ENCODE measurements at regions not wholly inside any gene's neighbourhood (a gene's known extent, or its start where the extent isn't known, plus 50 kb on each side); places are given as distances from the start of the nearest gene placed in this dataset.
A peak's percentile ranks its signal among the peaks of the same experiment; 100 is the strongest.

DNA sequence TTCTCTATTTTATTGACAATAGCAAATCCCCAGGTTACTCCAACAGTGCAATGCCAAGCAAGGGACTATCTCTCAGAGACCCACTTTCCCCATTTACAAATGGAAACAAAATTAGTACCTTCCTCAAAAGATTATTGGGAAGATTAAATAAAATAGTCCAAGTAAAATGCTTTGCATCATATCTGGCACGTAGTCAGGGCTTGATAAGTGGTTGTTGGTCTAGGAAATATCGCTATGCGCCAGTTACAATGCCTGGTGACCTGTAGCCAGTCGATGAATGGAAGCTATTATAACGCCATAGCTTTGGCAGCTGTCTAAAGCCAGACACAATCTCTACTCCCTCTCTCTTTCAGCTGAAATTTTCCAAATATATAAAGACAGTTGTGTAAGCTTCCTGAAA is 220.3 kb downstream of the RAP2A start:
- H3K4me3 ChIP-seq (ENCODE audit: control insufficient read depth, low read depth, low read length), result no peak overlapping the region
- no peak for DNase-seq (ENCODE audit: low read depth)
- TF ChIP-seq, protein P1, sequence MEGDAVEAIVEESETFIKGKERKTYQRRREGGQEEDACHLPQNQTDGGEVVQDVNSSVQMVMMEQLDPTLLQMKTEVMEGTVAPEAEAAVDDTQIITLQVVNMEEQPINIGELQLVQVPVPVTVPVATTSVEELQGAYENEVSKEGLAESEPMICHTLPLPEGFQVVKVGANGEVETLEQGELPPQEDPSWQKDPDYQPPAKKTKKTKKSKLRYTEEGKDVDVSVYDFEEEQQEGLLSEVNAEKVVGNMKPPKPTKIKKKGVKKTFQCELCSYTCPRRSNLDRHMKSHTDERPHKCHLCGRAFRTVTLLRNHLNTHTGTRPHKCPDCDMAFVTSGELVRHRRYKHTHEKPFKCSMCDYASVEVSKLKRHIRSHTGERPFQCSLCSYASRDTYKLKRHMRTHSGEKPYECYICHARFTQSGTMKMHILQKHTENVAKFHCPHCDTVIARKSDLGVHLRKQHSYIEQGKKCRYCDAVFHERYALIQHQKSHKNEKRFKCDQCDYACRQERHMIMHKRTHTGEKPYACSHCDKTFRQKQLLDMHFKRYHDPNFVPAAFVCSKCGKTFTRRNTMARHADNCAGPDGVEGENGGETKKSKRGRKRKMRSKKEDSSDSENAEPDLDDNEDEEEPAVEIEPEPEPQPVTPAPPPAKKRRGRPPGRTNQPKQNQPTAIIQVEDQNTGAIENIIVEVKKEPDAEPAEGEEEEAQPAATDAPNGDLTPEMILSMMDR (conservative IDR thresholded peaks at IDR 0.05; ENCODE audit: control insufficient read depth, insufficient read depth, low read depth, low read length), result no peak

GRCh38 chr13:97658556-97658955 is 224.6 kb downstream of the RAP2A start:
- TF ChIP-seq, protein P1 (conservative IDR thresholded peaks at IDR 0.05; ENCODE audit: control insufficient read depth, insufficient read depth, low read depth, low read length), result no peak
- DNase-seq (ENCODE audit: low read depth), result no peak
- no peak overlapping the region for H3K4me3 ChIP-seq (ENCODE audit: control insufficient read depth, low read depth, low read length)

DNA sequence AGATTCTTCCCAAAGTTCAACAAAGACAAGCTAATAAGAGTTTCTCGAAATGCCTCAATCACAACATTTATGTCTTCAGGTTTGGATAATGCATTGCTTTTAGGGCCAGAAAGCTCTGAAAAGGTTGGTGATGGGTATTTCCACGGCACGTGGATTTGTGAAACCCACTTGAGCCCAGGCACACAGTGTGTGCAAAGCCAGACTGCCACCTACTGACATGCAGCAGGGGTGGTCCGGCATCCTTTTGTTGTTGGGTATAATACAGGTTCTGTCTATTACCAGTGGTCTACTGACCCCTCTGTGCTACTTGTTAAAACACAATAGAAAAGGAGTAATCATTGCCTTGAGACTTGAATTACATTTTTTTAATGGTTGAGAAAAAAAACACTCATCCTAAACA is 225.6 kb downstream of the RAP2A start:
- TF ChIP-seq, protein P1 (conservative IDR thresholded peaks at IDR 0.05; ENCODE audit: control insufficient read depth, insufficient read depth, low read depth, low read length), result peak; percentile 28
- DNase-seq (ENCODE audit: low read depth), result peak; percentile 21
- H3K4me3 ChIP-seq (ENCODE audit: control insufficient read depth, low read depth, low read length), result no peak overlapping the region

GRCh38 chr13:97660594-97661260 is 226.8 kb downstream of the RAP2A start:
- DNase-seq (ENCODE audit: low read depth), result no peak
- no peak overlapping the region for H3K4me3 ChIP-seq (ENCODE audit: control insufficient read depth, low read depth, low read length)
- TF ChIP-seq, protein P1 (conservative IDR thresholded peaks at IDR 0.05; ENCODE audit: control insufficient read depth, insufficient read depth, low read depth, low read length), result no peak

GRCh38 chr13:97686594-97686993 is 252.6 kb downstream of the RAP2A start:
- H3K4me3 ChIP-seq (ENCODE audit: control insufficient read depth, low read depth, low read length), result no peak overlapping the region
- TF ChIP-seq, protein P1 (conservative IDR thresholded peaks at IDR 0.05; ENCODE audit: control insufficient read depth, insufficient read depth, low read depth, low read length), result no peak
- DNase-seq (ENCODE audit: low read depth), result no peak

DNA sequence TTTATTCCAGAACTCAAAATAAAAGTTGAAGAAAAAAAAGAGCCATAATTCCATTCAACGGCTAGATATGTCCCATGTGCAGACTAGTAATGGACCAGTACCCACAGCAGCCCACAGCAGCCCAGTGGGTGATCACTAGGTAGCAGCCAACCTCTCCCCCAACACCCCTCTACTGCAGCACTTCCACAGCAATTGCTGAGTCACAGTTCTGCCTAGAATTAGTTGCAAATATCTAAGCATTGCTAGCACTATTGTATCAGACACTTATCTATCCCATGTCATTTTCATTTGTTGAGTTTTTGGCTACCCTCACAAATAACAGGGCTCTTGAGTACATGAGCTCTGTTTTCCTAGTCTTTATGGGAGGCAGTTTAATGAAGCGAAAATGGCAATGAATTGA is 258.7 kb downstream of the RAP2A start:
- DNase-seq (ENCODE audit: low read depth), result no peak
- H3K4me3 ChIP-seq (ENCODE audit: control insufficient read depth, low read depth, low read length), result no peak overlapping the region
- TF ChIP-seq, protein P1 (conservative IDR thresholded peaks at IDR 0.05; ENCODE audit: control insufficient read depth, insufficient read depth, low read depth, low read length), result no peak

DNA sequence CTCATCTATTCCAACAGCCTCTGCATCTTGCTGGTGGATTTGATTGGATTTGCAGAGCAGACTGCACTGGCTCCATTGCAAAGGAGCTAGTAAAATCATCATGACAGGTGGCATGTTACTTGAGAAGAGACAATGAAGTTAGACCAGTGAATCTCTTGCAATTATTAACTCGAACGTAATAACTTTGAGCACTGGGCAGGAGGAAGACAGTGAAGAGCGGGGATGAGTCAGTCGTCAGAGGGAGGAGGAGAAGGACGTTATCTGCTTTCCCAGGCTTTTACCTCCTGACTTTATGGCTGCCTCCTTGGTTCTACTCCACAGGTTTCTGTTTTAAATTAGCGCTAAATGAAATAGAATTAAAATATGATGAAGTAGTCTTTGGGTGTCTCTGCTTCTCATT is 257.8 kb upstream of the IPO5 start:
- TF ChIP-seq, protein P1 (conservative IDR thresholded peaks at IDR 0.05; ENCODE audit: control insufficient read depth, insufficient read depth, low read depth, low read length), result no peak
- DNase-seq (ENCODE audit: low read depth), result peak; percentile 1
- no peak overlapping the region for H3K4me3 ChIP-seq (ENCODE audit: control insufficient read depth, low read depth, low read length)
